H1 (cell line): ENCODE measurements at regions not wholly inside any gene's neighbourhood (a gene's known extent, or its start where the extent isn't known, plus 50 kb on each side); places are given as distances from the start of the nearest gene placed in this dataset.

Source experiments
- CTCF ChIA-PET: fragments of 300-600 bp; sonication (Branson Sonifier 250); formaldehyde crosslinking; loops from one replicate; lab custom pipeline; 2021; ENCODE audit not compliant: partially characterized antibody; lab: Charles Lee
- POLR2A ChIA-PET: fragments of 300-600 bp; sonication (Branson Sonifier 250); formaldehyde crosslinking; loops from one replicate; lab custom pipeline; 2021; ENCODE audit warnings: inconsistent platforms; ENCODE audit not compliant: partially characterized antibody; lab: Charles Lee
- DNase-seq, 2 experiments: peaks; one replicate each; pipeline versions ENCODE4 v3.0.0 to v3.0.0-alpha.2; 2010 to 2022; ENCODE audit warnings: low spot score in 2 of 2, low read depth in 1 of 2, mixed read lengths in 1 of 2
- FAIRE-seq: peaks from 2 replicates; lab custom pipeline; 2011; peaks lifted over from hg19 to GRCh38; lab: Jason Lieb, UNC
- H2AFZ ChIP-seq: 2 replicates; pipeline ENCODE4 v1.8.1; 2012; ENCODE audit warnings: low read length, inconsistent platforms
- H2AK5ac ChIP-seq: 2 replicates; pipeline ENCODE4 v1.6.1; 2013; ENCODE audit warnings: low read depth, low read length
- H2BK120ac ChIP-seq: replicated peaks from 2 replicates; pipeline ENCODE3; 2013; ENCODE audit warnings: low read depth, low read length, inconsistent platforms
- H2BK12ac ChIP-seq: 2 replicates; pipeline ENCODE4 v1.6.1; 2013; ENCODE audit warnings: low read depth, low read length
- H2BK15ac ChIP-seq: 2 replicates; pipeline ENCODE4 v1.6.1; 2013; ENCODE audit warnings: low read length
- H2BK20ac ChIP-seq: 2 replicates; pipeline ENCODE4 v1.6.1; 2013; ENCODE audit warnings: low read length
- H2BK5ac ChIP-seq: 2 replicates; pipeline ENCODE4 v1.6.1; 2013; ENCODE audit warnings: low read depth, low read length
- H3K14ac ChIP-seq: 2 replicates; pipeline ENCODE4 v1.6.1; 2013; ENCODE audit warnings: inconsistent platforms; ENCODE audit not compliant: insufficient read length
- H3K18ac ChIP-seq: 2 replicates; pipeline ENCODE4 v1.6.1; 2013; ENCODE audit warnings: low read length; ENCODE audit errors: extremely low read depth
- H3K23ac ChIP-seq: 2 replicates; pipeline ENCODE4 v1.6.1; 2013; ENCODE audit warnings: inconsistent platforms; ENCODE audit not compliant: insufficient read length
- H3K23me2 ChIP-seq: 2 replicates; pipeline ENCODE4 v1.6.1; 2013; ENCODE audit warnings: low read depth, low read length
- H3K27ac ChIP-seq: 2 replicates; pipeline ENCODE4 v1.6.1; 2011; ENCODE audit warnings: low read depth, low read length, inconsistent platforms
- H3K27me3 ChIP-seq, 4 experiments: replicated peaks in 1 of 4; 1 replicate in 1 of 4; 2 replicates in 3 of 4; pipeline versions ENCODE4 v1.6.1 to v1.8.1; 2011 to 2013; ENCODE audit warnings: low read length in 3 of 4, mild to moderate bottlenecking in 3 of 4, inconsistent platforms in 2 of 4, mixed read lengths in 2 of 4, moderate library complexity in 1 of 4; ENCODE audit not compliant: control insufficient read depth in 3 of 4, insufficient read depth in 3 of 4; ENCODE audit errors: extremely low read depth in 1 of 4
- H3K36me3 ChIP-seq, 4 experiments: 2 replicates each; pipeline versions ENCODE4 v1.6.1 to v1.8.1; 2011 to 2013; ENCODE audit warnings: mild to moderate bottlenecking in 4 of 4, low read length in 3 of 4, moderate library complexity in 2 of 4, control low read depth in 1 of 4, inconsistent platforms in 1 of 4; ENCODE audit not compliant: insufficient read depth in 4 of 4, control insufficient read depth in 2 of 4
- H3K4ac ChIP-seq: replicated peaks from 2 replicates; pipeline ENCODE3; 2013; ENCODE audit warnings: low read length, low read depth, mixed read lengths, inconsistent platforms; ENCODE audit not compliant: insufficient read length
- H3K4me1 ChIP-seq, 4 experiments: replicated peaks in 1 of 4; 1 replicate in 1 of 4; 2 replicates in 3 of 4; pipeline versions ENCODE4 v1.6.1 to v1.8.1; 2011 to 2013; ENCODE audit warnings: low read length in 3 of 4, inconsistent platforms in 2 of 4, mixed read lengths in 1 of 4; ENCODE audit not compliant: insufficient read depth in 4 of 4, control insufficient read depth in 3 of 4
- H3K4me2 ChIP-seq, 2 experiments: 2 replicates each; pipeline versions ENCODE4 v1.6.1 to v1.8.1; 2011 to 2013; ENCODE audit warnings: low read depth in 2 of 2, low read length in 2 of 2, control low read depth in 1 of 2, inconsistent platforms in 1 of 2, mild to moderate bottlenecking in 1 of 2; ENCODE audit not compliant: insufficient read depth in 1 of 2
- H3K4me3 ChIP-seq, 4 experiments: fragments of 200-600, 300-600 bp in 1 of 4; sonication (generic), shearing (Covaris generic), sonication (Bioruptor Twin) in 1 of 4; 2 replicates each; pipeline versions ENCODE4 v1.5.1 to v1.8.1; 2011 to 2016; ENCODE audit warnings: low read length in 4 of 4, low read depth in 3 of 4, control low read depth in 2 of 4, inconsistent platforms in 2 of 4, mild to moderate bottlenecking in 2 of 4, mixed read lengths in 1 of 4, moderate library complexity in 1 of 4; ENCODE audit not compliant: insufficient read depth in 2 of 4; ENCODE audit errors: extremely low read depth in 1 of 4
- H3K56ac ChIP-seq: replicated peaks from 2 replicates; pipeline ENCODE3; 2013; ENCODE audit warnings: low read depth, mild to moderate bottlenecking, mixed read lengths, low read length, inconsistent platforms; ENCODE audit not compliant: insufficient read length
- H3K79me1 ChIP-seq: 2 replicates; pipeline ENCODE4 v1.6.1; 2013; ENCODE audit warnings: low read depth, low read length, control low read depth
- H3K79me2 ChIP-seq, 2 experiments: 2 replicates each; pipeline versions ENCODE4 v1.6.1 to v1.8.1; 2012 to 2013; ENCODE audit warnings: low read length in 2 of 2, mild to moderate bottlenecking in 2 of 2, inconsistent platforms in 1 of 2; ENCODE audit not compliant: insufficient read depth in 2 of 2, control insufficient read depth in 1 of 2
- H3K9ac ChIP-seq, 4 experiments: replicated peaks in 1 of 4; 1 replicate in 1 of 4; 2 replicates in 3 of 4; pipeline versions ENCODE4 v1.6.1 to v1.8.1; 2011 to 2013; ENCODE audit warnings: low read depth in 3 of 4, low read length in 3 of 4, control low read depth in 2 of 4, mild to moderate bottlenecking in 2 of 4, moderate library complexity in 2 of 4, inconsistent platforms in 1 of 4; ENCODE audit errors: extremely low read depth in 1 of 4
- H3K9me3 ChIP-seq, 2 experiments: 2 replicates each; pipeline versions ENCODE4 v1.6.1 to v1.8.1; 2012 to 2013; ENCODE audit warnings: mild to moderate bottlenecking in 2 of 2, moderate library complexity in 2 of 2, control low read depth in 1 of 2, inconsistent platforms in 1 of 2, low read depth in 1 of 2, low read length in 1 of 2, mixed read lengths in 1 of 2; ENCODE audit not compliant: insufficient read depth in 2 of 2
- H4K20me1 ChIP-seq, 2 experiments: replicated peaks in 1 of 2; 2 replicates each; pipeline versions ENCODE3 to v1.8.1; 2011 to 2013; ENCODE audit warnings: inconsistent platforms in 2 of 2, low read length in 2 of 2, mild to moderate bottlenecking in 1 of 2; ENCODE audit not compliant: insufficient read depth in 2 of 2, control insufficient read depth in 1 of 2
- H4K5ac ChIP-seq: 2 replicates; pipeline ENCODE4 v1.6.1; 2013; ENCODE audit warnings: low read length, low read depth, mixed read lengths, inconsistent platforms; ENCODE audit not compliant: insufficient read length
- H4K8ac ChIP-seq: 2 replicates; pipeline ENCODE4 v1.8.0; 2013; ENCODE audit warnings: mild to moderate bottlenecking, moderate library complexity, low read length, inconsistent platforms; ENCODE audit not compliant: insufficient read depth; ENCODE audit errors: extremely low read depth
- H4K91ac ChIP-seq: replicated peaks from 2 replicates; pipeline ENCODE3; 2013; ENCODE audit warnings: low read length, mixed read lengths, inconsistent platforms; ENCODE audit not compliant: insufficient read length
- KDM1A ChIP-seq: fragments of 200-600, 300-600 bp; sonication (generic); IDR thresholded peaks from 2 replicates; pipeline ENCODE4 v1.7.1; 2016; ENCODE audit warnings: mild to moderate bottlenecking, low read length, borderline replicate concordance
- NANOG ChIP-seq: IDR thresholded peaks from 2 replicates; pipeline ENCODE4 v1.6.1; 2011; ENCODE audit warnings: low read length, low read depth, mild to moderate bottlenecking, inconsistent platforms; ENCODE audit not compliant: insufficient read depth, poor library complexity, severe bottlenecking
- POLR2AphosphoS5 ChIP-seq: IDR thresholded peaks from 2 replicates; pipeline ENCODE4 v1.6.1; 2011; ENCODE audit warnings: low read depth, low read length
- RXRA ChIP-seq: IDR thresholded peaks from 2 replicates; pipeline ENCODE4 v1.6.1; 2011; ENCODE audit warnings: low read depth, mild to moderate bottlenecking, low read length, moderate library complexity; ENCODE audit not compliant: insufficient read depth
- TEAD4 ChIP-seq: IDR thresholded peaks from 2 replicates; pipeline ENCODE4 v1.6.1; 2012; ENCODE audit warnings: low read depth, low read length, inconsistent platforms, mixed read lengths
- whole genome bisulfite sequencing, 2 experiments: shearing (Covaris generic) in 1 of 2; methylation state at CpG; one replicate each; pipeline versions ENCODE4 v1.1.6 to v1.1.7; 2013 to 2015; ENCODE audit warnings: low lambda C conversion rate in 2 of 2, mixed read lengths in 2 of 2, inconsistent platforms in 1 of 2, low coverage in 1 of 2, missing lambda C conversion rate in 1 of 2; ENCODE audit not compliant: insufficient replicate concordance in 2 of 2, insufficient coverage in 1 of 2, insufficient read length in 1 of 2; ENCODE audit errors: extremely low coverage in 1 of 2, missing lambda C conversion rate in 1 of 2; 5-methylcytosine and 5-hydroxymethylcytosine counted together
- TF ChIP-seq, protein P1 (sequence below), 3 experiments: IDR thresholded peaks; 1 replicate in 2 of 3; 2 replicates in 1 of 3; pipeline versions ENCODE4 v1.5.1 to v1.6.1; 2011; ENCODE audit warnings: low read length in 3 of 3, mild to moderate bottlenecking in 3 of 3, inconsistent platforms in 2 of 3, low read depth in 1 of 3, moderate library complexity in 1 of 3; ENCODE audit not compliant: insufficient read depth in 1 of 3; ENCODE audit errors: control extremely low read depth in 1 of 3

DNA sequence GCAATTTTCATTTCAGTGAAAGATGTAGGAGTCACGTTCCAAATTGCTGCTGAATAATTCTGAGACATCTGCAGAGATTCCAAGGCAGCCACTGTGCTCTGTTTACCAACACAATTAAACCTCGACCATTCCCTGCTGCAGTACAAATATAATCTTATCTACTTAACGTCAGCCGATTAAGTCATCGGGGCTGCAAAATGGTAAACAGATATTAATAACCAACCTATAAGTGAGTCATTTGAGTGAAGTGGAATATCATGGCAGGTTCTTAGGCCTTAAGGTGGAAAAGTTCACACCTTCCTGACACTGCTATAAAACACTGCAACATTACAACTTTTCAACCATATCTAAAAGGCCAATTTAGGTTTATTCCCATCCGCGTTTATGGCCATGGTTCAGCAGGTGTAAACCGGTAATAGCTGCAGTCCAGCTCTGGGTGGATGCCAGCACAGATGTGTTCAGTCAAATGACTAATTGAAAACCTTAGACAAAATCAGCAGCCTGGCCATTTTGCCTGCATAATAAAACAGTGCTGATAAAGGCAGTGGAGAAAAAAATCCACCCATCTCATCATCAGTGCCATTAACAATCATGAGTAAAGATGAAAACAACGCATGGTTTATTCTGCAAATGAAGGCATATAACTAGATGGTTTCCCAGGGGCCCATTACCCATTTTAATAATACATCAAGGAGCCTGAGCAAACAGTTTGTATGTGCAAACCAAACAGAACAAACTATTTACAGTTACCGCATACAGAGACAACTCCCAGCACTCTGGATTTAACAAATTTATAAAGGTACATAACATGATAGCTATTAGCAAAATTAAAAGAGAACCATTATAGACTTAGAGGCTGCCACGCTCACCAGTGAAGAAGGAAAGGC lies 202.9 kb upstream of the IRX3 start:
- Histone ChIP-seq H4K5ac (no peak overlapping the region), H3K18ac (no peak overlapping the region), H3K4ac (no peak overlapping the region), H2BK5ac (no peak overlapping the region), H3K27me3 (no peaks in the 10 kb centered on the region; a peak in 2 of 7 replicates), H2BK120ac (no peak overlapping the region), H3K9ac (no peak overlapping the region), H3K4me1 (peaks cover 0 to 4% (median 0%) of the 10 kb centered on the region in 4 experiments; a peak in 1 of 7 replicates), H4K8ac (no peak overlapping the region), H3K23ac (no peak overlapping the region), H3K4me3 (no peak overlapping the region), H2BK15ac (no peak overlapping the region), H3K23me2 (no peaks in the 10 kb centered on the region), H3K56ac (no peak overlapping the region), H3K36me3 (no peaks in the 10 kb centered on the region), H2AFZ (peak overlapping the region; percentile 49; the same call in 1 of the 2 replicates), H3K4me2 (0 out of 4 replicates have a peak overlapping the region, but pooled peaks of 1 of the 2 experiments have one; percentile 15), H3K9me3 (no peaks in the 10 kb centered on the region), H2AK5ac (no peak overlapping the region), H2BK20ac (no peak overlapping the region), H3K27ac (no peak overlapping the region), H4K91ac (no peak overlapping the region), H3K79me1 (no peaks in the 10 kb centered on the region), H3K79me2 (no peaks in the 10 kb centered on the region), H3K14ac (no peak overlapping the region), H2BK12ac (no peak overlapping the region), H4K20me1 (no peaks in the 10 kb centered on the region)
- ChIA-PET CTCF (no interaction called here), POLR2A (no interaction called here)
- FAIRE-seq (no peak), DNase-seq (no peak)
- WGBS, 2 experiments, result 92% methylated on average over 11 of the region's 11 CpGs; no CpG with 5 or more reads in 1 of the 2 experiments
- TF ChIP-seq NANOG, result no peak
- no peak for TF ChIP-seq TEAD4
- TF ChIP-seq RXRA, result no peak
- TF ChIP-seq KDM1A, result no peak
- TF ChIP-seq POLR2AphosphoS5, result no peak
- TF ChIP-seq, protein P1, sequence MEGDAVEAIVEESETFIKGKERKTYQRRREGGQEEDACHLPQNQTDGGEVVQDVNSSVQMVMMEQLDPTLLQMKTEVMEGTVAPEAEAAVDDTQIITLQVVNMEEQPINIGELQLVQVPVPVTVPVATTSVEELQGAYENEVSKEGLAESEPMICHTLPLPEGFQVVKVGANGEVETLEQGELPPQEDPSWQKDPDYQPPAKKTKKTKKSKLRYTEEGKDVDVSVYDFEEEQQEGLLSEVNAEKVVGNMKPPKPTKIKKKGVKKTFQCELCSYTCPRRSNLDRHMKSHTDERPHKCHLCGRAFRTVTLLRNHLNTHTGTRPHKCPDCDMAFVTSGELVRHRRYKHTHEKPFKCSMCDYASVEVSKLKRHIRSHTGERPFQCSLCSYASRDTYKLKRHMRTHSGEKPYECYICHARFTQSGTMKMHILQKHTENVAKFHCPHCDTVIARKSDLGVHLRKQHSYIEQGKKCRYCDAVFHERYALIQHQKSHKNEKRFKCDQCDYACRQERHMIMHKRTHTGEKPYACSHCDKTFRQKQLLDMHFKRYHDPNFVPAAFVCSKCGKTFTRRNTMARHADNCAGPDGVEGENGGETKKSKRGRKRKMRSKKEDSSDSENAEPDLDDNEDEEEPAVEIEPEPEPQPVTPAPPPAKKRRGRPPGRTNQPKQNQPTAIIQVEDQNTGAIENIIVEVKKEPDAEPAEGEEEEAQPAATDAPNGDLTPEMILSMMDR (IDR thresholded peaks at IDR 0.05; ENCODE audit: control extremely low read depth in 1 of 3, insufficient read depth in 1 of 3, low read depth in 1 of 3, low read length in 3 of 3), result no peak
